Endothelial cell of umbilical vein (primary cell): ENCODE measurements at regions not wholly inside any gene's neighbourhood (a gene's known extent, or its start where the extent isn't known, plus 50 kb on each side); places are given as distances from the start of the nearest gene placed in this dataset.

ENCODE experiments used
- CTCF ChIP-seq, 2 donors: IDR thresholded peaks; 1 replicate in 1 of 2; 2 replicates in 1 of 2; pipeline ENCODE4 v1.5.1; 2011; ENCODE audit warnings: low read length in 2 of 2, mild to moderate bottlenecking in 2 of 2, moderate library complexity in 2 of 2, control low read depth in 1 of 2, inconsistent platforms in 1 of 2, low read depth in 1 of 2; ENCODE audit not compliant: insufficient read depth in 1 of 2; ENCODE audit errors: extremely low read depth in 1 of 2
- EZH2 ChIP-seq: IDR thresholded peaks from 2 replicates; pipeline ENCODE4 v1.6.1; 2012; ENCODE audit warnings: borderline replicate concordance, low read depth, mild to moderate bottlenecking, moderate library complexity, low read length, inconsistent platforms; ENCODE audit not compliant: severe bottlenecking
- JUN ChIP-seq: IDR thresholded peaks from 2 replicates; pipeline ENCODE4 v1.6.1; 2011; ENCODE audit warnings: borderline replicate concordance, low read depth; ENCODE audit not compliant: insufficient read length, insufficient read depth
- MAX ChIP-seq: IDR thresholded peaks from 2 replicates; pipeline ENCODE4 v1.6.1; 2011; ENCODE audit not compliant: insufficient read depth, insufficient read length
- POLR2A ChIP-seq: IDR thresholded peaks from 2 replicates; pipeline ENCODE4 v1.6.1; 2012; ENCODE audit warnings: low read depth, mild to moderate bottlenecking, control low read depth, low read length
- POLR2AphosphoS5 ChIP-seq: IDR thresholded peaks from 2 replicates; pipeline ENCODE4 v1.6.1; 2012; ENCODE audit warnings: low read depth, mild to moderate bottlenecking, control low read depth, low read length, moderate library complexity; ENCODE audit not compliant: insufficient read depth

GRCh38 chr12:105937009-105937408 lies 201.7 kb downstream of the NUAK1 start:
- TF ChIP-seq MAX = no peak
- TF ChIP-seq CTCF (IDR thresholded peaks at IDR 0.05; ENCODE audit: extremely low read depth in 1 of 2, insufficient read depth in 1 of 2, low read depth in 1 of 2, low read length in 2 of 2) = no peak
- no peak for TF ChIP-seq POLR2AphosphoS5
- TF ChIP-seq POLR2A = no peak
- no peak for TF ChIP-seq EZH2
- no peak for TF ChIP-seq JUN
